GM12878 (cell line): ENCODE measurements at regions not wholly inside any gene's neighbourhood (a gene's known extent, or its start where the extent isn't known, plus 50 kb on each side); places are given as distances from the start of the nearest gene placed in this dataset.

Experiments
- ATAC-seq: fragments of 200-7000 bp; cut with Tn5 transposase; 3 replicates; pipeline ENCODE4 v1.9.1; 2020; ENCODE audit warnings: mild to moderate bottlenecking, moderate library complexity
- BruUV-seq: library from RNA; stranded (reverse); fragments of 400-500 nt; replicated peaks from 2 replicates; lab custom pipeline; 2021; lab: Mats Ljungman, UMichigan
- CTCF ChIA-PET: fragments of 300-600 bp; sonication (Branson Sonifier 250); formaldehyde crosslinking; extraction: SDS; loops from one replicate; lab custom pipeline; 2021; ENCODE audit warnings: inconsistent platforms; lab: Yijun Ruan, JAX
- POLR2A ChIA-PET: fragments of 350-600 bp; formaldehyde crosslinking; extraction: SDS; loops from one replicate; lab custom pipeline; 2021; ENCODE audit warnings: inconsistent platforms; lab: Charles Lee
- RAD21 ChIA-PET: fragments of 300-600 bp; sonication (Branson Sonifier 250); formaldehyde crosslinking; loops from one replicate; lab custom pipeline; 2023; ENCODE audit warnings: antibody characterized with exemption; ENCODE audit not compliant: unreplicated experiment; lab: Charles Lee
- SMC1A ChIA-PET: fragments of 300-600 bp; sonication (Branson Sonifier 250); formaldehyde crosslinking; loops from one replicate; lab custom pipeline; 2023; ENCODE audit not compliant: unreplicated experiment, uncharacterized antibody; lab: Charles Lee
- DNase-seq: peaks from one replicate; pipeline ENCODE4 v3.0.0-alpha.2; 2011; ENCODE audit warnings: low read depth, low spot score
- FAIRE-seq: peaks from 3 replicates; lab custom pipeline; 2011; peaks lifted over from hg19 to GRCh38; lab: Jason Lieb, UNC
- H2AFZ ChIP-seq: 2 replicates; pipeline ENCODE4 v1.6.0; 2011; ENCODE audit warnings: low read depth, low read length, control low read depth; ENCODE audit not compliant: control insufficient read depth
- H3K27ac ChIP-seq: 2 replicates; pipeline ENCODE4 v1.5.1; 2011; ENCODE audit warnings: control low read depth; ENCODE audit not compliant: control insufficient read depth, insufficient read depth
- H3K27me3 ChIP-seq, 2 experiments: replicated peaks in 1 of 2; 2 replicates each; pipeline versions ENCODE4 v1.6.0 to v1.6.1; 2011; ENCODE audit warnings: low read length in 1 of 2; ENCODE audit not compliant: control insufficient read depth in 2 of 2, insufficient read depth in 2 of 2
- H3K36me3 ChIP-seq, 2 experiments: 2 replicates each; pipeline ENCODE4 v1.5.1; 2011; ENCODE audit warnings: low read length in 1 of 2; ENCODE audit not compliant: control insufficient read depth in 2 of 2, insufficient read depth in 2 of 2
- H3K4me1 ChIP-seq: 2 replicates; pipeline ENCODE4 v1.6.1; 2011; ENCODE audit warnings: mild to moderate bottlenecking, low read length, moderate library complexity, mixed read lengths; ENCODE audit not compliant: control insufficient read depth, insufficient read depth
- H3K4me2 ChIP-seq: 2 replicates; pipeline ENCODE4 v1.6.0; 2011; ENCODE audit warnings: control low read depth; ENCODE audit not compliant: control insufficient read depth, insufficient read depth
- H3K4me3 ChIP-seq: fragments of 200-600 bp; sonication (generic); 2 replicates; pipeline ENCODE4 v1.5.1; 2016
- H3K79me2 ChIP-seq: 2 replicates; pipeline ENCODE4 v1.6.0; 2011; ENCODE audit warnings: low read length; ENCODE audit not compliant: control insufficient read depth, insufficient read depth
- H3K9ac ChIP-seq: 2 replicates; pipeline ENCODE4 v1.8.0; 2011; ENCODE audit warnings: low read length, control low read depth, mixed read lengths; ENCODE audit not compliant: control insufficient read depth, insufficient read depth
- H3K9me3 ChIP-seq: replicated peaks from 3 replicates; pipeline ENCODE4 v1.5.1; 2011; ENCODE audit warnings: mild to moderate bottlenecking, low read length; ENCODE audit not compliant: control insufficient read depth, insufficient read depth
- H4K20me1 ChIP-seq: 2 replicates; pipeline ENCODE4 v1.6.0; 2011; ENCODE audit not compliant: control insufficient read depth, insufficient read depth
- BCLAF1 ChIP-seq: fragments of 450-650 bp; IDR thresholded peaks from 2 replicates; pipeline ENCODE4 v1.6.1; 2017; ENCODE audit warnings: antibody characterized with exemption, mild to moderate bottlenecking, moderate library complexity
- CTCF ChIP-seq, 3 experiments: IDR thresholded peaks in 2 of 3; conservative IDR thresholded peaks in 1 of 3; 2 replicates each; pipeline ENCODE4 v1.5.1; 2011; ENCODE audit warnings: low read depth in 3 of 3, low read length in 3 of 3, mild to moderate bottlenecking in 3 of 3, control low read depth in 2 of 3, moderate library complexity in 2 of 3, inconsistent platforms in 1 of 3, mixed read lengths in 1 of 3; ENCODE audit not compliant: control insufficient read depth in 2 of 3, insufficient read depth in 1 of 3; ENCODE audit errors: extremely low read depth in 1 of 3
- FOXK2 ChIP-seq: fragments of 450-650 bp; IDR thresholded peaks from 2 replicates; pipeline ENCODE4 v1.6.1; 2017; ENCODE audit warnings: mild to moderate bottlenecking, moderate library complexity
- IKZF1 ChIP-seq: fragments of 450-650 bp; conservative IDR thresholded peaks from 2 replicates; pipeline ENCODE4 v1.6.1; 2017; ENCODE audit warnings: antibody characterized with exemption, mild to moderate bottlenecking
- KDM1A ChIP-seq: fragments of 200-600 bp; sonication (generic); IDR thresholded peaks from 2 replicates; pipeline ENCODE4 v1.6.1; 2016; ENCODE audit warnings: borderline replicate concordance
- MXI1 ChIP-seq: fragments of 150-350 bp; IDR thresholded peaks from 2 replicates; pipeline ENCODE4 v1.6.1; 2011; ENCODE audit warnings: low read depth, mild to moderate bottlenecking, inconsistent platforms, low read length, improper control_type of control experiment
- NR2C2 ChIP-seq: IDR thresholded peaks from 2 replicates; pipeline ENCODE4 v1.6.1; 2011; ENCODE audit warnings: borderline replicate concordance, low read depth; ENCODE audit not compliant: control insufficient read depth, insufficient read length
- PBX3 ChIP-seq: IDR thresholded peaks from 2 replicates; pipeline ENCODE4 v1.6.1; 2011; ENCODE audit warnings: mild to moderate bottlenecking, low read depth, low read length, moderate library complexity; ENCODE audit not compliant: insufficient replicate concordance
- RAD21 ChIP-seq: IDR thresholded peaks from 2 replicates; pipeline ENCODE4 v1.6.1; 2011; ENCODE audit warnings: mild to moderate bottlenecking, low read depth, low read length, moderate library complexity; ENCODE audit not compliant: insufficient read depth
- SMARCA5 ChIP-seq: fragments of 450-650 bp; IDR thresholded peaks from 2 replicates; pipeline ENCODE4 v1.6.1; 2017; ENCODE audit warnings: mild to moderate bottlenecking
- WGBS: methylation state at CpG from one replicate; pipeline ENCODE4 v1.1.6; 2016; ENCODE audit warnings: low lambda C conversion rate; ENCODE audit not compliant: insufficient replicate concordance, insufficient coverage; ENCODE audit errors: missing lambda C conversion rate; 5-methylcytosine and 5-hydroxymethylcytosine counted together
- in situ Hi-C: fragments of 300-500 bp; cut with MboI; formaldehyde crosslinking; loops from 9 replicates; pipeline ENCODE4 v1.14.3; 2018; ENCODE audit warnings: mixed read lengths
- intact Hi-C: fragments of 100-400 bp; cut with micrococcal nuclease; formaldehyde crosslinking; loops from one replicate; pipeline ENCODE4 v1.14.2; 2022; ENCODE audit not compliant: unreplicated experiment

- TF ChIP-seq BCLAF1 (no peak), KDM1A (no peak), RAD21 (no peak), FOXK2 (no peak), IKZF1 (no peak), MXI1 (no peak), CTCF (IDR thresholded peaks at IDR 0.05 in 2 of 3, conservative IDR thresholded peaks at IDR 0.05 in 1 of 3; ENCODE audit: control insufficient read depth in 2 of 3, extremely low read depth in 1 of 3, insufficient read depth in 1 of 3, low read depth in 3 of 3, low read length in 3 of 3) (no peak)
Observed at GRCh38 chr4:174134361-174134760, 149.1 kb downstream of the FBXO8 start (continued).

- H3K27ac ChIP-seq = no peak overlapping the region
- H3K4me2 ChIP-seq = no peak overlapping the region
- ChIA-PET RAD21 (no interaction called here), POLR2A (no interaction called here), SMC1A (no interaction called here), CTCF (interaction anchor here (0.7 to 2.0 kb wide), 2 partner anchors 13 to 14 kb away, joined by 3 to 5 read pairs; no protein-coding TSS in a partner anchor)
- TF ChIP-seq PBX3 (no peak), SMARCA5 (no peak), NR2C2 (no peak)
- DNase-seq (no peak), FAIRE-seq (no peak), ATAC-seq (no peak)
- no peaks in the 10 kb centered on the region for H4K20me1 ChIP-seq
- no peaks in the 10 kb centered on the region for H3K4me1 ChIP-seq
- intact Hi-C loops = no loop called here
- no peaks in the 10 kb centered on the region for H3K27me3 ChIP-seq
- no peaks in the 10 kb centered on the region for H3K9me3 ChIP-seq
- in situ Hi-C loops = no loop called here
- H3K9ac ChIP-seq = no peak overlapping the region
- no TSS peak for BruUV-seq
- H2AFZ ChIP-seq = no peak overlapping the region
- H3K4me3 ChIP-seq = no peak overlapping the region
- 0% methylated on average over 1 of the region's 1 CpG for WGBS
- H3K36me3 ChIP-seq = no peaks in the 10 kb centered on the region
- H3K79me2 ChIP-seq = no peaks in the 10 kb centered on the region
Observed at GRCh38 chr4:174133551-174133950, 149.9 kb downstream of the FBXO8 start.
